ENCODE measurements at regions not wholly inside any gene's neighbourhood (a gene's known extent, or its start where the extent isn't known, plus 50 kb on each side); places are given as distances from the start of the nearest gene placed in this dataset.
"Not testable (repeated sequence)": the region's sequence is repeated elsewhere in the genome, so short reads cannot be mapped to it uniquely, and the experiment has no call there.

- no peak for DNase-seq
Measured at GRCh38 chr2:56021579-56021978, 98.0 kb upstream of the EFEMP1 start.

- DNase-seq = no peak
Measured at GRCh38 chr2:56025469-56026193, 102.0 kb upstream of the EFEMP1 start.

- no peak for DNase-seq
Measured at GRCh38 chr2:56026828-56027227, 103.2 kb upstream of the EFEMP1 start.

GRCh38 chr2:56030062-56030461 is 106.5 kb upstream of the EFEMP1 start:
- no peak for DNase-seq

- DNase-seq = no peak
Measured at GRCh38 chr2:56030901-56031300, 107.3 kb upstream of the EFEMP1 start.

- no peak for DNase-seq
Measured at GRCh38 chr2:56034258-56034657, 110.7 kb upstream of the EFEMP1 start.

GRCh38 chr2:56040189-56040588 is 116.6 kb upstream of the EFEMP1 start:
- DNase-seq = no peak

GRCh38 chr2:56040834-56041233 is 117.3 kb upstream of the EFEMP1 start:
- DNase-seq = no peak

- DNase-seq = no peak
Measured at GRCh38 chr2:56047136-56047535, 123.6 kb upstream of the EFEMP1 start.

- no peak for DNase-seq
Measured at GRCh38 chr2:56049233-56049845, 125.8 kb upstream of the EFEMP1 start.

- no peak for DNase-seq
Measured at GRCh38 chr2:56053679-56054078, 130.1 kb upstream of the EFEMP1 start.

GRCh38 chr2:56055405-56055804 is 128.4 kb upstream of the CCDC85A start:
- DNase-seq = no peak

- not testable (repeated sequence) for DNase-seq
Measured at GRCh38 chr2:56061327-56061726, 122.5 kb upstream of the CCDC85A start.

- DNase-seq = no peak
Measured at GRCh38 chr2:56068746-56069145, 115.0 kb upstream of the CCDC85A start.

- DNase-seq = no peak
Measured at GRCh38 chr2:56077359-56077915, 106.4 kb upstream of the CCDC85A start.

GRCh38 chr2:56082665-56083064 is 101.1 kb upstream of the CCDC85A start:
- no peak for DNase-seq

- DNase-seq = no peak
Measured at GRCh38 chr2:56084111-56084901, 99.5 kb upstream of the CCDC85A start.

- DNase-seq = no peak
Measured at GRCh38 chr2:56086336-56086735, 97.5 kb upstream of the CCDC85A start.

GRCh38 chr2:56088411-56088810 is 95.4 kb upstream of the CCDC85A start:
- DNase-seq = no peak

- no peak for DNase-seq
Measured at GRCh38 chr2:56089931-56090330, 93.9 kb upstream of the CCDC85A start.

GRCh38 chr2:56099963-56100362 is 83.8 kb upstream of the CCDC85A start:
- no peak for DNase-seq

- no peak for DNase-seq
Measured at GRCh38 chr2:56100791-56101312, 82.9 kb upstream of the CCDC85A start.

- DNase-seq = no peak
Measured at GRCh38 chr2:56102098-56102497, 81.7 kb upstream of the CCDC85A start.
